Stimulated activated memory B cell treated with anti-CD40 and anti-IgM and Interleukin-4, amounts not matched to agents 10 μg/mL and 1 μg/mL and 100 μg/mL, for 72 hours (primary cell): ENCODE measurements at regions not wholly inside any gene's neighbourhood (a gene's known extent, or its start where the extent isn't known, plus 50 kb on each side); places are given as distances from the start of the nearest gene placed in this dataset.
"Not testable (repeated sequence)": the region's sequence is repeated elsewhere in the genome, so short reads cannot be mapped to it uniquely, and the experiment has no call there.

Source experiments
- ATAC-seq: fragments of 150-1000 bp; cut with Tn5 transposase; 2 replicates; pipeline ENCODE4 v1.10.0; 2021
- H3K27ac Mint-ChIP-seq: one replicate; pipeline ENCODE4 v1.8.0; 2022; ENCODE audit warnings: mild to moderate bottlenecking, mixed read lengths
- H3K27me3 Mint-ChIP-seq: one replicate; pipeline ENCODE4 v1.8.0; 2022; ENCODE audit warnings: mixed read lengths
- H3K36me3 Mint-ChIP-seq: one replicate; pipeline ENCODE4 v1.8.0; 2022; ENCODE audit warnings: mixed read lengths
- H3K4me1 Mint-ChIP-seq: one replicate; pipeline ENCODE4 v1.8.0; 2022; ENCODE audit warnings: mixed read lengths
- H3K4me3 Mint-ChIP-seq: one replicate; pipeline ENCODE4 v1.8.0; 2022; ENCODE audit warnings: mild to moderate bottlenecking, moderate library complexity, mixed read lengths
- H3K9me3 Mint-ChIP-seq: one replicate; pipeline ENCODE4 v1.8.0; 2022; ENCODE audit warnings: mixed read lengths

DNA sequence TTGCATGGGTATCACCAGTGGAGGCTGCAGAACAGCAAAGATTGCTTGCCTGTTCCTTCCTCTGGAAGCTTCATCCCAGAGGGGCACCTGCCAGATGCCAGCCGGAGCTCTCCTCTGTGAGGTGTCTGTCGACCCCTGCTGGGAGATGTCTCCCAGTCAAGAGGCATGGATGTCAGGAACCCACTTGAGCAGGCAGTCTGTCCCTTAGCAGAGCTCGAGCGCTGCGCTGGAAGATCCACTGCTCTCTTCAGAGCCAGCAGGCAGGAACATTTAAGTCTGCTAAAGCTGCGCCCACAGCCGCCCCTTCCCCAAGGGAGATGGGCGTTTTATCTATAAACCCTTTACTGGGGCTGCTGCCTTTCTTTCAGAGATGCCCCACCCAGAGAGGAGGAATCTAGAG, 126.3 kb upstream of the ST6GALNAC5 start:
- H3K4me3 Mint-ChIP-seq, ATAC-seq, H3K36me3 Mint-ChIP-seq, H3K27me3 Mint-ChIP-seq, H3K27ac Mint-ChIP-seq, H3K9me3 Mint-ChIP-seq, H3K4me1 Mint-ChIP-seq: not testable (repeated sequence)

DNA sequence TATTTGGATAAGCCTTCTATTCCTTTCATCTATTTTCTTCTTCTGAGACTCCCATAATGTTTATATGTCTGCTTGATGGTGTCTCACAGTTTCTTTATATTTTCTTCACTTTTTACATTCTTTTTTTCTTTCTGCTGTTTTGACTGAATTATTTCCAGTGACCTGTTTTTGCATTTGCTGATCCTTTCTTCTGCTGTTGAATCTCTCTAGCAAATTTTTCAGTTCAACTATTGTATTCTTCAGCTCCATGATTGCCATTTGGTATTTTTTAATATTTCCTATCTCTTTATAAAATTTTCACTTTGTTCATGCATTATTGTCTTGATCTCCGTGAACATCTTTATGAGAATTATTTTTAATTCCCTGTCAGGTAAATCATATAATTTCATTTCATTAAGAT, 122.3 kb upstream of the ST6GALNAC5 start:
- H3K27me3 Mint-ChIP-seq, result peaks cover 10% of the 10 kb centered on the region
- H3K4me3 Mint-ChIP-seq, result no peak overlapping the region
- H3K4me1 Mint-ChIP-seq, result no peaks in the 10 kb centered on the region
- peaks cover 13% of the 10 kb centered on the region for H3K9me3 Mint-ChIP-seq
- no peak for ATAC-seq
- H3K36me3 Mint-ChIP-seq, result no peaks in the 10 kb centered on the region
- no peak overlapping the region for H3K27ac Mint-ChIP-seq

DNA sequence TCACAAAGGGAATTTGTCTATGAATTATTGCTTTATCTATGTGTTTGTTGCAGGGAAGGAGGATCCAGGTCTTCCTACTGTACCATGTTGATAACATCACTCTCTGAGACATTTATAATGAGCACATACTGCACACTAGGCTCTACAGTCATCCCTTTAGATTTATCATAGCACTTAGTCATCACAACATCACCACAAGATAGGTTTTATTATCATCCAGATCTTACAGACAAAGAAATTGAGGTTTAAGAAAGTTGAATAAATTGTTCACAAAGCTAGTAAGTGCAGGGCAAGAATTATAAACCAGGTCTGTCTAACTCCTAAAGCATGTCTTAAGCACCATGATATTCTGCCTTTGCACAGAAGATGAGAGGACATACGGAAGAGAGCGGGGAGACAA, 121.1 kb upstream of the ST6GALNAC5 start:
- Mint-ChIP-seq H3K27me3 (peaks cover 10% of the 10 kb centered on the region), H3K9me3 (peaks cover 13% of the 10 kb centered on the region), H3K4me3 (no peak overlapping the region), H3K27ac (no peak overlapping the region), H3K36me3 (no peaks in the 10 kb centered on the region), H3K4me1 (no peaks in the 10 kb centered on the region)
- no peak for ATAC-seq

DNA sequence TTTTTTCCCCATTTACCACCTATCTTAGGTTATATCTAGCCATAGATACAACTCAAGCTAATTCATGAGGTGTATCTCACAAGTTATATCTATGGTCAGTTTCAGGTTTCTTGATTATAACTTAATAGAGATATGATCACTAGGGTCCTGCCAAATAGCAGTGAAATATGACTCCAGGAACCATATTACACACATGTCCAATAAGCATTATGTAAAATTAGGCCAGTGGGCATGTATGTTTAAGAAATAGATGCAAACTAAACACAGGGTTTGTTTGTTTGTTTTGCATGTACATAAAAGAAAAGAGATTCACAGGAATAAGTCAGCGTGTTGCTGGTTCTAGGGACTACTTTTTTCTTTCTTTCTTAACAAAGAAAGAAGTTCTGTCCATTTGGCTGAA, 112.5 kb upstream of the ST6GALNAC5 start:
- ATAC-seq, result no peak
- peaks cover 8% of the 10 kb centered on the region for H3K27me3 Mint-ChIP-seq
- H3K36me3 Mint-ChIP-seq, result no peaks in the 10 kb centered on the region
- no peaks in the 10 kb centered on the region for H3K9me3 Mint-ChIP-seq
- no peak overlapping the region for H3K27ac Mint-ChIP-seq
- H3K4me3 Mint-ChIP-seq, result no peak overlapping the region
- no peaks in the 10 kb centered on the region for H3K4me1 Mint-ChIP-seq

DNA sequence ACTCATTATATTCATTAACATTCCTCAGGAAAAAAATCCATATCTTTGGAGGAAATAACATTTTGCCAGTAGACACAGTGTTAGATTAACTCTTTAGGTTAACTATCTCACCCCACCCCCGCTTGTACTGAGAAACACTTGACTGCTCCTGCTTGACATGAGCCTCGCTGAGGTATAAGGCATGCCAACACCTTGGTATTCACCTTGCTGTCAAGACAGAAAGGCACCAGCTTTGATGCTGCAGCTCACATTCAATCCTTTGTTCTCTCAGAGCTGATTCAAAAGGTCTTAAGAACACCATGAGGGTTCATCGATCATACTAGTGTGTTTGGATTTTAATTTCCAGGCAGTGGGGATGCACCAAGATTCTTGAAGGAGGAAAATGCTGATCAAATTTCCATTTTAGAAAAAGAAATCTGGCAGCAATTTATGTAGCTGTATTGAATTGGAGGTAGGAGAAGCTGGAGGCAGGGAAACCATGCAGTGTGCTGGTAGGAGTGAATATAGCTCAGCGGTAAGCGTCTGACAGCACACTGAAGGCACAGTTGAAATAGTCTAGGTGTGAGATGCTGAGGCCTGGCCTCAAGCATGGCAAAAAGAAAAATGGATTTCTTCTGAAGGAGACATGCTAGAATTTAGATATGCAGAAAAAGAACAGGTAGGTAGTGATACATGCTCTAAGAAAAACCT, 108.0 kb upstream of the ST6GALNAC5 start:
- H3K27me3 Mint-ChIP-seq, result no peaks in the 10 kb centered on the region
- H3K27ac Mint-ChIP-seq, result no peak overlapping the region
- no peaks in the 10 kb centered on the region for H3K4me1 Mint-ChIP-seq
- no peaks in the 10 kb centered on the region for H3K9me3 Mint-ChIP-seq
- no peak for ATAC-seq
- no peak overlapping the region for H3K4me3 Mint-ChIP-seq
- no peaks in the 10 kb centered on the region for H3K36me3 Mint-ChIP-seq

DNA sequence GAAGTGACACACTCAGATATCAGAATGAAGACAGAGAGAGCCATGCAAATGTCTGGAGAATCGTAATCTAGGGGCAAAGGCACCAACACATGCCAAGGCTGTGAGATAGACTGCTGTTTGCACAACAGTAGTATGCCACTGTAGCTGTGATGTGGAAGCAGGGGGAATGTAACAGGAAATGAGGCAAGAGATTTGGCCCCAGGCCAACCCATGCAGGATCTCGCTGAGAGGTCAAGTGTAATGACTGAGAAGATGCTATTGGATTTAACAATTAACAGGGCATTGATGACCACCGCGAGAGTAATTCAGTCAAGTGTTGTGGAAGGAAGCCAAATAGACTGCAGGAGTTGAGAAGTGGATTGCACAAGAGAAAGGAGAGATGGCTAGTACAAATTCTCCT, 107.3 kb upstream of the ST6GALNAC5 start:
- Mint-ChIP-seq H3K27ac (no peak overlapping the region), H3K4me1 (no peaks in the 10 kb centered on the region)

DNA sequence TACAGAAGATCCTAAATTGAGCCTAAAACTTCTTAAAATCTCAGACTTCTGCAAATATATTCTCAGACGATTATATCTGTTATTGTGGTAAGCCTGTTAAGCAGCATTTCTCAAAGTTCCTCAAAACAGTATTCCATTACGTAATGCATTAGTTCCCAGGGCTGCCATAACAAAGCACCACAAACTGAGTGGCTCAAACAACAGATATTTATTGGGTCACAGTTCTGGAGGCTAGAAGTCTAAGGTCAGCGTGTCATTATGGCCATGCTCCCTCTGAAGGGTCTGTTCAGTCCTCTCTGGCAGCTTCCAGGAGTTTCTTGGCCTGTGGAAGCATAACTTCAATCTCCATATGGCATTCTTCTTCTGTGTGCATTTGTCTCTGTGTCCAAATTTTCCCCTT, 103.5 kb upstream of the ST6GALNAC5 start:
- no peak for ATAC-seq
- Mint-ChIP-seq H3K27ac (no peak overlapping the region), H3K9me3 (no peaks in the 10 kb centered on the region), H3K36me3 (no peaks in the 10 kb centered on the region), H3K4me1 (no peaks in the 10 kb centered on the region), H3K27me3 (no peaks in the 10 kb centered on the region), H3K4me3 (no peak overlapping the region)

More for the DNA sequence above, 107.3 kb upstream of the ST6GALNAC5 start:
- Mint-ChIP-seq H3K9me3 (no peaks in the 10 kb centered on the region), H3K27me3 (no peaks in the 10 kb centered on the region), H3K36me3 (no peaks in the 10 kb centered on the region), H3K4me3 (no peak overlapping the region)
- no peak for ATAC-seq

DNA sequence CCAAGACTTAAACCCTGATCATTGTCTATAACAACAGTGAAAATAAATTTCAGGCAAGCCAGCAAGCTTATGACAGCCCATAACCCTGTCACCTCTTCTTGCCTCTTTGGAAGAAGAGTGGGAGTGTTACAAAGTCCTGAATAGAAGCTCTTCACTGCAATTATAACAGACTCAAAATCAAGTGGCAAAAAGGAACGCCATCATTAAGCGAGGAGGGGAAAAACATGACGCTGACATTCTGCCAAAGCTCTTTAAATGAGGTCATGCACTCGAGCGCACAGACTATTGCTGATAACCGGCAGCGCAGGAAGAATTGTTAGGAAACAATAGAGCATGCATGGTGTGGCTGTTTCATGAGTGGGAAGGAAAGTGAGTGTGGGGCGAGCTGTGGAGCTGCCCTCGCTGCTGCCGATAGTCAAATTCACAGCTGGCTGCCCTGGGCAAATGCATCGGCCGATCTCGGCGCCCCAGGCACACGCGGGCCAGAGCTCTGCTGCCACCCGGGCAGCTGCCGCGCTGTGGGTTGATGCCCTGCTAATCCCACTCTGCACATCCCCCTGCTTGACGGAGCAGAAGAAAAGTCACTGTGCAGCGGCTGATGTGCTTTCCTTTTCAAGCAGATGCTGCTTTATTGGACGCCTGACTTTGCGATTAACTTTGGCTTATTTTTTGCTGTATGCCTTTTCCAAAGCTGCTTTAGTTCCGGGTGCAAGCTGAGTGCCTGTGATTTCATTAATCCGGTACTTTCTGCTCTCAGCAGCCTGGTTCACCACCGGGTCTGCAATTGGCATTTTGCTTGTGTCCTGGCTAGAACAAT, 102.4 kb upstream of the ST6GALNAC5 start:
- no peak for ATAC-seq
- no peaks in the 10 kb centered on the region for H3K4me1 Mint-ChIP-seq

DNA sequence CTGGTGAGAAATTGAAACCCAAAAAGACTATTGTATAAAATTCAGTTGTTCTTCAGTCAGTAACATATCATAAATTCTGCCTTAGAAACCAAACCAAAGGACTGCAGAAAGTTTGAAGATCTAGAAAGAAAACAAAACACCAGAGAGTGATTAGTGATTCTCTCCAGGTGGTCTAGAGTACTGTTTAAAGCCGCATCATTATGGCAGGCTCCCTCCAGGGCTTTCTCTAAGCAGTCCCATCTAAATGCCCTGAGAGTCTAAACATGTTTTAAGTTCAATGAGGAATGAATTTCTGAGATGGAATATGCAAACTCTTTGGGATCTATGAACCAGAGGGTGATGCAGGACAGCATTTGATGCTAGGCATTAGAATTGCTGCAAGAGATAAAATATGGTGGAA, 100.9 kb upstream of the ST6GALNAC5 start:
- no peaks in the 10 kb centered on the region for H3K27me3 Mint-ChIP-seq
- no peak overlapping the region for H3K27ac Mint-ChIP-seq
- H3K36me3 Mint-ChIP-seq, result no peaks in the 10 kb centered on the region
- H3K4me3 Mint-ChIP-seq, result no peak overlapping the region
- no peaks in the 10 kb centered on the region for H3K4me1 Mint-ChIP-seq
- ATAC-seq, result no peak
- no peaks in the 10 kb centered on the region for H3K9me3 Mint-ChIP-seq

More for the DNA sequence above, 102.4 kb upstream of the ST6GALNAC5 start:
- no peaks in the 10 kb centered on the region for H3K9me3 Mint-ChIP-seq
- H3K27me3 Mint-ChIP-seq, result no peaks in the 10 kb centered on the region
- H3K4me3 Mint-ChIP-seq, result no peak overlapping the region
- no peaks in the 10 kb centered on the region for H3K36me3 Mint-ChIP-seq
- H3K27ac Mint-ChIP-seq, result no peak overlapping the region

DNA sequence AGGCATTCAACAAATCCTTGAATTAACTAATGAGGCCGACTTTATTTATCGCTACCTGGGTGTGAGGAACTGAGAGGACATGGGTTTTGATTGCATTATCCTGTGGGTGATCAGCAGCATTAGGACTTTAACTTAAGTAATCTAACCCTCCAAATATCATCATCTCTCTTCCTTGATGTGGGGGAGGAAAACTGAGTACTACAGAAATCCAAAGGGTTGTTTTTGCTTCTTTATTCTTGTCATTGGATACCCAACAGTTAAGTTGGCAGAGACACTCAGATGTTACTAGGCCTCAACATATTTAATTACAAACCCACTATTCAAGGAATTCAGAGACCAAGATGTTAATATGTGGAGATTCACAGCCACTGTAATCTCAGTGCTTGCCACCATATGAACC, 97.4 kb upstream of the ST6GALNAC5 start:
- no peak overlapping the region for H3K27ac Mint-ChIP-seq
- no peaks in the 10 kb centered on the region for H3K9me3 Mint-ChIP-seq
- H3K36me3 Mint-ChIP-seq, result no peaks in the 10 kb centered on the region
- no peaks in the 10 kb centered on the region for H3K27me3 Mint-ChIP-seq
- no peaks in the 10 kb centered on the region for H3K4me1 Mint-ChIP-seq
- no peak overlapping the region for H3K4me3 Mint-ChIP-seq
- ATAC-seq, result no peak

DNA sequence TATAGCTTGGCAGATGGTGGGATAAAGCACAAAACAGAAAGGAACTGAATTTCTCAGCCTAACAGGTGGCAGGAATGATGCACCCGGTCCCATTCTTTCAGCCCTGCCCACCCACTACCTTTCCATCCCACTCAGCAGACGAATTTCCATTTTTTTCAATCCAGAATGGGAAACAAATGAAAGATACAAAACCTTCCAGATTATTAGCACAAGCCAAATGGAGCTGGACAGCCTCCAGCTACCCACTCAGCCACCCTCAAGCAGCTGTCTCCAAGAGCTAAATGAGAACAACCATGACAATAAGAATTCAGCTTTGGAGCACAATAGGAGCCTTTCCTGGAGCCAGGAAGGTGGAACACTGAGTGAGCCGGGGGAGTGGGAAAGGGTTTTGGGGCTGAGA, 96.3 kb upstream of the ST6GALNAC5 start:
- no peak overlapping the region for H3K4me3 Mint-ChIP-seq
- no peaks in the 10 kb centered on the region for H3K4me1 Mint-ChIP-seq
- H3K9me3 Mint-ChIP-seq, result no peaks in the 10 kb centered on the region
- H3K36me3 Mint-ChIP-seq, result no peaks in the 10 kb centered on the region
- no peak for ATAC-seq
- no peak overlapping the region for H3K27ac Mint-ChIP-seq
- H3K27me3 Mint-ChIP-seq, result no peaks in the 10 kb centered on the region

DNA sequence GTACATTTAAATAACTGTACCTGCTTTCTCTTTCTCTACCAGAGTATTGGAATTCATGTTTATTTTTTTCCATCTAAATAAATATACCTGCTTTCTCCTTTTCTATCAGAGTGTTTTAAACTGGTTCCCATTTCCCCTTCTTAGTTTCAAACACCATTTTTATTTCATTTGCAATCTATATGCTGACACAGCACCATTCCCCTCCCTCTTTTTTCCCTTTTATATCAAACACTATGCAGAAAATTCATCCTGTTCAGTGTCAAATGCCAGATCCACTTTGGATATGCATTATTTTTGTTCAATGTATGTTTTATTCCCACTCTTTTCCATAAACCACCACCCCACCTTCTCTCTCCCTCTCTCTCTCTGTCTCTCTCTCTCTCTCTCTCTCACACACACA, 85.8 kb upstream of the ST6GALNAC5 start:
- H3K9me3 Mint-ChIP-seq, result peaks cover 4% of the 10 kb centered on the region
- no peak for ATAC-seq
- no peaks in the 10 kb centered on the region for H3K27me3 Mint-ChIP-seq
- H3K36me3 Mint-ChIP-seq, result no peaks in the 10 kb centered on the region
- no peak overlapping the region for H3K4me3 Mint-ChIP-seq
- H3K27ac Mint-ChIP-seq, result no peak overlapping the region
- no peaks in the 10 kb centered on the region for H3K4me1 Mint-ChIP-seq

DNA sequence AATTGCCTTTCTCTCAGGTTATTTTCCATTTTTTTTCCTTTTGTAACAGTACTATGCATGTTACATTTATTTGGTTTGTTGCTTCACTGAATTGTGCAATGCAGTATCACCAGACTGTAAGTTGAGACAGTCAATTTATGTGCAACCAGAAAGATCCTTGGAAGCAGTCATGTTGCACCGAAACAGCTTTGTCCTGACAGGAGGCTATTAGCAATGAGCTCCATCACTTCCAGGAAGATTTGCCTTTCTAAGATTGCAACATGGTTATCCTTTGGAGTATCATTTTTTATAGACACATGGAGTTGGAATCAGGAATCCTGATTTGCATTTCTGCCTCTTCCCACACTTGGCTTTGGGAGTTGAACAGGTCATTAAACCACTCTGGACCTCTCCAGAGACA, 84.5 kb upstream of the ST6GALNAC5 start:
- no peak for ATAC-seq
- H3K4me1 Mint-ChIP-seq, result no peaks in the 10 kb centered on the region
- H3K36me3 Mint-ChIP-seq, result no peaks in the 10 kb centered on the region
- H3K27me3 Mint-ChIP-seq, result no peaks in the 10 kb centered on the region
- no peak overlapping the region for H3K27ac Mint-ChIP-seq
- peaks cover 4% of the 10 kb centered on the region for H3K9me3 Mint-ChIP-seq
- H3K4me3 Mint-ChIP-seq, result no peak overlapping the region

DNA sequence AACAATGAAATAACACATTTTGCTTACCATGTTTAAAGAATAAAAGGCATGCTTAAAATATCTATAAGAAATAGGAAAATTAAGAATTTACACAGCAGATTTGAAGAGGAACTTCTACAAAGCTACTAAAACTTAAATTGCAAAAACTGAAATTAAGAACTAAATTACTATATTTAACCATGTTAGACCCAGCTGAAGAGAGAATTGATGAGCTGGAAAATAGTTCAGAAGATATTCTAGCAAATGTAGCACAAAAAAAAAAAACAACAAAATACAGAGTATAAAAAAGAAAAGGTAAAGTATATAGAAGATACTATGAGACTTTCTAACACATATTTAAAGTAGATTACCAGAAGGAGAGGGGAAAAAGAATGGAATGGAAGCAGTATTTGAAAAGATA, 82.8 kb upstream of the ST6GALNAC5 start:
- H3K36me3 Mint-ChIP-seq, result no peaks in the 10 kb centered on the region
- ATAC-seq, result no peak
- H3K9me3 Mint-ChIP-seq, result peaks cover 4% of the 10 kb centered on the region
- H3K4me1 Mint-ChIP-seq, result no peaks in the 10 kb centered on the region
- no peak overlapping the region for H3K27ac Mint-ChIP-seq
- H3K27me3 Mint-ChIP-seq, result no peaks in the 10 kb centered on the region
- no peak overlapping the region for H3K4me3 Mint-ChIP-seq

DNA sequence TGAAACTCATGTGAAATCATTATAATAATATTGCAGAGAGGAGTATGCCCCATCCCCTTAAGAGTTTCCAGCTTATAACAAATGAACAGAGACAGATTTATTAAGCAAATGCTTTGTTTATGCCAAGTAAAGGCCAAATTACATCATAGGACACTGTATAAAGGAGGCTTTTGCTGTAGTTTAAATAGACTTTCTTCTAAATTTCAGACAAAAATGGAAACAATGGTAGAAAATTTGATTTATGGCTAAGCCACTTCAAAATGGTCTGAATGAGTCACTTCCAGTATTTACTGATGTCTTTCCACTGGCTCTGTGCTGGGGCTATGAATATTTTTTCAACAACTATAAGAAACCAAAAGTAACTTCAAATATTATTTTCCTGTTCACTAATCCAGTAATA, 81.1 kb upstream of the ST6GALNAC5 start:
- no peak for ATAC-seq
- no peaks in the 10 kb centered on the region for H3K27me3 Mint-ChIP-seq
- no peak overlapping the region for H3K4me3 Mint-ChIP-seq
- H3K27ac Mint-ChIP-seq, result no peak overlapping the region
- no peaks in the 10 kb centered on the region for H3K4me1 Mint-ChIP-seq
- no peaks in the 10 kb centered on the region for H3K36me3 Mint-ChIP-seq
- peaks cover 4% of the 10 kb centered on the region for H3K9me3 Mint-ChIP-seq

DNA sequence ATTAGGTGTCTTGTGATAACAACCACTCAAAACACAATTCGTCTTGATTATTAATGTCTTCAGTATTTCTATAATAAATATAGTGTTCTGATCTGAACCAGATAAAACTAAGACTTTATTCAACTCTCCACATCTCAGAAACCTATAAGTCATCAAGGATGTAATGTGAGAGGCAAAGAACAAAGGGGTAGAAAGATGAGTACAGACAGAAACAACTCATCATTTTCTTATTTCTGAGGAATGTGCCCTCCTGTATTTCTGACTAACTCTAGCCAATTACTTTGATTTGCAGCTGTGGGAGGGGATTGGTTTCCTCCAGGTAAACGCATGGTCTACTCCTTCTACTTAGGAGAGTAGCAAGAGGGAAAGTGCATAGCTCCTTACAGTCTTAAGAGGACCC, 73.7 kb upstream of the ST6GALNAC5 start:
- H3K27ac Mint-ChIP-seq, result no peak overlapping the region
- H3K4me1 Mint-ChIP-seq, result no peaks in the 10 kb centered on the region
- no peak for ATAC-seq
- H3K27me3 Mint-ChIP-seq, result no peaks in the 10 kb centered on the region
- no peaks in the 10 kb centered on the region for H3K36me3 Mint-ChIP-seq
- H3K9me3 Mint-ChIP-seq, result no peaks in the 10 kb centered on the region
- H3K4me3 Mint-ChIP-seq, result no peak overlapping the region
